ENCODE measurements at regions not wholly inside any gene's neighbourhood (a gene's known extent, or its start where the extent isn't known, plus 50 kb on each side); places are given as distances from the start of the nearest gene placed in this dataset.

DNA sequence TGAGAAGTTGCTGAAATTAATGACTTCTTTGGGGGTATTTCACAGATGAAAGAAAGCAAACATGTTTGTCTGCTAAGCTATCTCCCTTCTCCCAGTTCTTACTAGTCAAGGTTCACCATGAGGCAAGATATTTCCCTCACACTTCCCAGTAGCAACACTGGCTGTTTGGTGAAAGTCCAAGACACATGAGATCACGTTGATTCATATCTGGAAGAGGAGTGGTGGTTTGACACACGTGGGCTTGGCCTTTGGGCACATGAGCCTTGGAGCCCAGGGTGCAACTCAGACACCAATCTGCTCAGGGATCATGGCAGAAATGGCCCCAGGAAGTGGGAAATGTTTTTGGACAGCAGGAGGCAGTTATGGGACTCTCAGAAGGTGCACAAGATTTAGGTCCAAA, 66.1 kb upstream of the APCDD1 start (continued):
- TF ChIP-seq, protein P1, sequence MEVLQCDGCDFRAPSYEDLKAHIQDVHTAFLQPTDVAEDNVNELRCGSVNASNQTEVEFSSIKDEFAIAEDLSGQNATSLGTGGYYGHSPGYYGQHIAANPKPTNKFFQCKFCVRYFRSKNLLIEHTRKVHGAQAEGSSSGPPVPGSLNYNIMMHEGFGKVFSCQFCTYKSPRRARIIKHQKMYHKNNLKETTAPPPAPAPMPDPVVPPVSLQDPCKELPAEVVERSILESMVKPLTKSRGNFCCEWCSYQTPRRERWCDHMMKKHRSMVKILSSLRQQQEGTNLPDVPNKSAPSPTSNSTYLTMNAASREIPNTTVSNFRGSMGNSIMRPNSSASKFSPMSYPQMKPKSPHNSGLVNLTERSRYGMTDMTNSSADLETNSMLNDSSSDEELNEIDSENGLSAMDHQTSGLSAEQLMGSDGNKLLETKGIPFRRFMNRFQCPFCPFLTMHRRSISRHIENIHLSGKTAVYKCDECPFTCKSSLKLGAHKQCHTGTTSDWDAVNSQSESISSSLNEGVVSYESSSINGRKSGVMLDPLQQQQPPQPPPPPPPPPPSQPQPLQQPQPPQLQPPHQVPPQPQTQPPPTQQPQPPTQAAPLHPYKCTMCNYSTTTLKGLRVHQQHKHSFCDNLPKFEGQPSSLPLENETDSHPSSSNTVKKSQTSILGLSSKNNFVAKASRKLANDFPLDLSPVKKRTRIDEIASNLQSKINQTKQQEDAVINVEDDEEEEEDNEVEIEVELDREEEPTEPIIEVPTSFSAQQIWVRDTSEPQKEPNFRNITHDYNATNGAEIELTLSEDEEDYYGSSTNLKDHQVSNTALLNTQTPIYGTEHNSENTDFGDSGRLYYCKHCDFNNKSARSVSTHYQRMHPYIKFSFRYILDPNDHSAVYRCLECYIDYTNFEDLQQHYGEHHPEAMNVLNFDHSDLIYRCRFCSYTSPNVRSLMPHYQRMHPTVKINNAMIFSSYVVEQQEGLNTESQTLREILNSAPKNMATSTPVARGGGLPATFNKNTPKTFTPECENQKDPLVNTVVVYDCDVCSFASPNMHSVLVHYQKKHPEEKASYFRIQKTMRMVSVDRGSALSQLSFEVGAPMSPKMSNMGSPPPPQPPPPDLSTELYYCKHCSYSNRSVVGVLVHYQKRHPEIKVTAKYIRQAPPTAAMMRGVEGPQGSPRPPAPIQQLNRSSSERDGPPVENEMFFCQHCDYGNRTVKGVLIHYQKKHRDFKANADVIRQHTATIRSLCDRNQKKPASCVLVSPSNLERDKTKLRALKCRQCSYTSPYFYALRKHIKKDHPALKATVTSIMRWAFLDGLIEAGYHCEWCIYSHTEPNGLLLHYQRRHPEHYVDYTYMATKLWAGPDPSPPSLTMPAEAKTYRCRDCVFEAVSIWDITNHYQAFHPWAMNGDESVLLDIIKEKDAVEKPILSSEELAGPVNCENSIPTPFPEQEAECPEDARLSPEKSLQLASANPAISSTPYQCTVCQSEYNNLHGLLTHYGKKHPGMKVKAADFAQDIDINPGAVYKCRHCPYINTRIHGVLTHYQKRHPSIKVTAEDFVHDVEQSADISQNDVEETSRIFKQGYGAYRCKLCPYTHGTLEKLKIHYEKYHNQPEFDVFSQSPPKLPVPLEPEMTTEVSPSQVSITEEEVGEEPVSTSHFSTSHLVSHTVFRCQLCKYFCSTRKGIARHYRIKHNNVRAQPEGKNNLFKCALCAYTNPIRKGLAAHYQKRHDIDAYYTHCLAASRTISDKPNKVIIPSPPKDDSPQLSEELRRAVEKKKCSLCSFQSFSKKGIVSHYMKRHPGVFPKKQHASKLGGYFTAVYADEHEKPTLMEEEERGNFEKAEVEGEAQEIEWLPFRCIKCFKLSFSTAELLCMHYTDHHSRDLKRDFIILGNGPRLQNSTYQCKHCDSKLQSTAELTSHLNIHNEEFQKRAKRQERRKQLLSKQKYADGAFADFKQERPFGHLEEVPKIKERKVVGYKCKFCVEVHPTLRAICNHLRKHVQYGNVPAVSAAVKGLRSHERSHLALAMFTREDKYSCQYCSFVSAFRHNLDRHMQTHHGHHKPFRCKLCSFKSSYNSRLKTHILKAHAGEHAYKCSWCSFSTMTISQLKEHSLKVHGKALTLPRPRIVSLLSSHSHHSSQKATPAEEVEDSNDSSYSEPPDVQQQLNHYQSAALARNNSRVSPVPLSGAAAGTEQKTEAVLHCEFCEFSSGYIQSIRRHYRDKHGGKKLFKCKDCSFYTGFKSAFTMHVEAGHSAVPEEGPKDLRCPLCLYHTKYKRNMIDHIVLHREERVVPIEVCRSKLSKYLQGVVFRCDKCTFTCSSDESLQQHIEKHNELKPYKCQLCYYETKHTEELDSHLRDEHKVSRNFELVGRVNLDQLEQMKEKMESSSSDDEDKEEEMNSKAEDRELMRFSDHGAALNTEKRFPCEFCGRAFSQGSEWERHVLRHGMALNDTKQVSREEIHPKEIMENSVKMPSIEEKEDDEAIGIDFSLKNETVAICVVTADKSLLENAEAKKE (CRISPR knock-in tag; IDR thresholded peaks at IDR 0.05): no peak
- TF ChIP-seq EZH2 (IDR thresholded peaks at IDR 0.05; ENCODE audit: low read depth, unreplicated experiment): no peak
- TF ChIP-seq STAT1 (IDR thresholded peaks at IDR 0.05; ENCODE audit: unreplicated experiment): no peak
- TF ChIP-seq NANOG (IDR thresholded peaks at IDR 0.05; ENCODE audit: borderline replicate concordance): no peak
- TF ChIP-seq ZNF114 (CRISPR knock-in tag; IDR thresholded peaks at IDR 0.05): no peak
- no peak for TF ChIP-seq POLR2AphosphoS5 (IDR thresholded peaks at IDR 0.05; ENCODE audit: low read depth)
- no peak for TF ChIP-seq JUNB (IDR thresholded peaks at IDR 0.05; ENCODE audit: unreplicated experiment)
- no peak for TF ChIP-seq CTCF (conservative IDR thresholded peaks at IDR 0.05; ENCODE audit: low read depth in 2 of 2)

DNA sequence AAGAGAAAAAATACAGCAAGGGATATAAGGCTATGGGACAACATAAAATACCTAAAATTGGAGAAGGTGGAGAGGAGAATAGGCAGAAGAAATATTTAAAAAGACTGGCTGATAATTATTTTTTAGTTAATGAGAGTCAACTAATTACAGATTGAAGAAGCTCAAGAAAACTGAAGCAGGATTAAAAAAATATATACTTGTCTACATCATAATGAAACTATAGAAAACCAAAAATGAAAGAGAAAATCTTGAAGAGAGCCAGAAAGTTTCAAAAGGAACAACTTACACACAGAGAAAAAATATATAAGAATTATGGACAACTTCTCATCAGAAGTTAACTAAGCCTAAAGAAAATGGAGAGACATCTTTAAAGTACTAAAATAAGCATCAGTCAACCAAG, 62.9 kb upstream of the APCDD1 start:
- H3K9me3 Mint-ChIP-seq: no peaks in the 10 kb centered on the region

More for the DNA sequence above, 62.9 kb upstream of the APCDD1 start:
- Histone ChIP-seq H3K4me2 (no peak overlapping the region), H3K4me3 (no peak overlapping the region), H2AFZ (no peak overlapping the region), H3K27ac (ENCODE audit: low read depth) (no peak overlapping the region), H3K36me3 (ENCODE audit: insufficient read depth) (no peaks in the 10 kb centered on the region), H3K9me2 (ENCODE audit: insufficient read depth) (peaks cover 11% of the 10 kb centered on the region; the same call in 1 of the 2 replicates), H3K27me3 (ENCODE audit: insufficient read depth) (no peaks in the 10 kb centered on the region), H4K20me1 (replicated peaks; ENCODE audit: insufficient read depth) (no peaks in the 10 kb centered on the region), H3F3A (replicated peaks; ENCODE audit: low read depth) (no peaks in the 10 kb centered on the region), H3K79me2 (replicated peaks; ENCODE audit: insufficient read depth) (no peaks in the 10 kb centered on the region), H3K4me1 (ENCODE audit: insufficient read depth) (no peaks in the 10 kb centered on the region)
- no peaks in the 10 kb centered on the region for H3K36me3 Mint-ChIP-seq (ENCODE audit: low read depth)
- no peak for TF ChIP-seq REST (IDR thresholded peaks at IDR 0.05; ENCODE audit: unreplicated experiment)
- no peaks in the 10 kb centered on the region for H3K4me1 Mint-ChIP-seq
- no peaks in the 10 kb centered on the region for H3K27me3 Mint-ChIP-seq (ENCODE audit: insufficient read depth, low read depth, poor library complexity)
- no peak overlapping the region for H3K4me3 Mint-ChIP-seq
- H3K27ac Mint-ChIP-seq: no peak overlapping the region
- DNase-seq (ENCODE audit: low spot score) (no peak), ATAC-seq (no peak)
